Endometrial microvascular endothelial cells (primary cell): ENCODE measurements at regions not wholly inside any gene's neighbourhood (a gene's known extent, or its start where the extent isn't known, plus 50 kb on each side); places are given as distances from the start of the nearest gene placed in this dataset.

Source experiments
- in situ Hi-C: cut with HindIII; loops from 2 replicates; pipeline ENCODE4 v1.10.0; 2017; ENCODE audit warnings: low sequenced_read_pairs, low pct_unique_long_range_greater_than_20kb; ENCODE audit errors: inconsistent ontology term

DNA sequence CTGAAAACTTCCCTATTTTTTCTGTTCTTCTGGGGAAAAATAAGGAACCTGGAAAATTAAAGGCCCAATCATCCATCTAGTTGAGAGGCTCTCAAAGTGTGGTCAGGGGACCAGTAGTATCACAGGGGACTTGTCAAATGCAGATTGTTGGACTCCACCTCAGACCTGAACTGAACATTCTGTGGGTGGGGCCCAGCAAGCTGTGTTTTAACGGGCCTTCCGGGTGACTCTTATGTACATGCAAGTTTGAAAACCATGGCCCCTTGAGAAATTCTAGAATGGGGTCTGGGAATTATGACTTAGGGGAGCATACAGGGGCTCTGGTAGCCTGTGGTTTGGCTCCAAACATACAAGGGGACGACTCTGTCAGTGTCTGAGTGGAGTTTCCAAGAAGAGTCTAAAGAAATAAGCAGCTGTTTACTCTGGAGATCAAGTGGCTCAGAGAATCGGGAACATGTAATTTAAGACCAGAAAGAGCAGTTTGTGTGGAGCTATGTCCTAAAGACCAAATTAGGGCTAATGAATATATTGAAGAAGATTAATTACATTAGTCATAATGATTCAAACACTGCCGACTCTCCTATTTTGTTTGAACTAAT lies 177.4 kb downstream of the SLC28A3 start:
- in situ Hi-C loops = loop anchor here (25.0 kb wide), 1 partner anchor 176 kb away; the partner anchor contains the start of genes HNRNPK and RMI1

DNA sequence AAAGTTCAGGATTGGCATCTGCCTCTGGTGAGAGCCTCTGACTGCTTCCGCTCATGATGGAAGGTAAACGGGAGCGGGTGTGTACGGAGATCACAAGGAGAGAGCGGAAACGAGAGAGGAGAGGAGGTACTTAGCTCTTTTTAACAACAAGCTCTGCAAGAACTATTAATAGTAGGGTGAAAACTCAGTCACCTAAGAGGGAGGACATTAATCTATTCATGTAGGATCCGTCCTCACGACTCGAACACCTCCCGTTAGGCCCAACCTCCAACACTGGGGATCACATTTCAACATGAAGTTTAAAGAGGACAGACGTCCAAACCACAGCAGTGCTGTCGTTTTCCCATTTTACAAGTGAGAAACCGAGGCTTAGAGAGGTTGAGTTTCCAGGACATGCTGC lies 173.7 kb downstream of the SLC28A3 start:
- in situ Hi-C loops = loop anchor here (25.0 kb wide), 1 partner anchor 180 kb away; the partner anchor contains the start of genes HNRNPK and RMI1

DNA sequence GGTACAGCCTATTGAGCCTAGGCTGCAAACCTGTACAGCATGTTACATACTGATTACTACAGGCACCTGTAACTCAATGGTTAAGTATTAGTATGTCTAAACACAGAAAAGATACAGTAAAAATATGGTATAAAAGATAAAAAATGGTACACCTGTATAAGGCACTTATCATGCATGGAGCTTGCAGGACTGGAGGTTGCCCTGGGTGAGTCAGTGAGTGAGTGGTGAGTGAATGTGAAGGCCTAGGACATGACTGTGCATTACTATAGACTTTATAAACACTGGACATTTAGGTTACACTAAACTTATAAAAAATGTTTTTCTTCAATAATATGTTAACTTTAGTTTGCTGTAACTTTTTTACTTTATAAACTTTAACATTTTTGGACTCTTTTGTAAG lies 171.3 kb downstream of the SLC28A3 start:
- in situ Hi-C loops = loop anchor here (25.0 kb wide), 1 partner anchor 182 kb away; the partner anchor contains the start of genes HNRNPK and RMI1

DNA sequence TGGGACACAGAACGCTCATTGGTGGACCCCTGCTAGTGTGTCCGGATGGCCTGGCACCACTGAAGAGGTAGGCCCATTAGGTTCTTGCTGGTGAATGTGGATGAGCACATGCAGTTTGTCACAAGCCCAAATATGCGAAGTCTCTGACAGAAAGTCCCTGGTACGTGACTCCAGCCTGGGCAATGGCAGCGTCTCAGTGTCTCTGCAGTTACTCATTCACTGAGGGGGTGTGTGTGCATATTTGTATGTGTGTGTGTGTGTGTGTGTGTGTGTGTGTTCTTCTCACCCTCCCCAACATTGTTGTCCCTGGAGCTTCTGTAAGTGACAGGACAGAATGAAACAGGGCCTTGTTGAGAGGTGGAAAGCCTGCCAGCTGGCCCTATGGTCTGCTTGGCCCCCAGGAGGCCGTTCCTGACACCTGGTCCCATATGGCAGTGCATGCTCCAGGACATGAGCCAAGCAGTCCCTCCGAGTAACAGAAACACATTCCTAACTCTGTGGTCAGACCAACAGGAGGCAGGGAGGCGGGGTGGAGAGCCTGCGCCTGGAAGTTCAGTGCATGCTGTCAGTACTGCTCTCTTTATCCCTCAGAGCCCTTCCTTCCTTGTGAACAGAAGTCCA lies 169.9 kb downstream of the SLC28A3 start:
- in situ Hi-C loops = loop anchor here (25.0 kb wide), 1 partner anchor 183 kb away; the partner anchor contains the start of genes HNRNPK and RMI1

DNA sequence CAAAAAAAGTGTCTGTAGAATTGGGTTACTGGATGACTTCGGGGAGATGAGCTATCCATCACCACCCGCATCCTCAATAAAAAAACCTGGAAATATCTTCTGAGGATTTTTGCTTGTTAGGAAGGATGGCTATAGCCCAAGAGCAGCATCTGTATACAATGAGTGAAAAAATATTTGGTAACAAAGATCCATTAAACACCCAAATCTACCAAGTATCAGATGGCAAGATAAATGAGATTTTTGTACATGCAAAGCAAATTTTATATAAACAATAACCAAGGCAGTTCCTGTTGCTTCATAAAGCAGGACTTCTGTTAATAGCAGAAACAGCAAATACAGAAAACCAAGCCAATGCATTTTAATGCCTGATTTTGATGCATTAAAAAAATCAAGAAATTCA lies 166.6 kb downstream of the SLC28A3 start:
- in situ Hi-C loops = loop anchor here (25.0 kb wide), 1 partner anchor 187 kb away; the partner anchor contains the start of genes HNRNPK and RMI1

DNA sequence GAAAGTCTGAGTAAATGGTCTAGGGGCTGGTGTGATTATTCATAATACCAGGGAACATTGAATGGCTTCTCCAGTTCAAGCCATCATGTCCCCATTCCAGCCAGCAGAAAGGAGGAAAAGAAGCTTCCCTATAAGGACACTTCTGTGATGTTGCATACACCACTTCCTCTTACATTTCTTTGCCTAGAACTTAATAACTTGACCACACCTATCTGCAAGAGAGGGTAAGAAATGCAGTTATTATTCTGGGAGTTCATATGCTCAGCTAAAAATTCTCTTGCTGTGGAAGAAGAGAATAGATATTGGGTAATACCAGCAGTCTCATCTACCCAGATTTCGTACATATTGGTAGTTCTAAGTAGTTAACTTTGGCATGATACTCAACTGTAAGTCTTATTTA lies 166.1 kb downstream of the SLC28A3 start:
- in situ Hi-C loops = loop anchor here (25.0 kb wide), 1 partner anchor 187 kb away; the partner anchor contains the start of genes HNRNPK and RMI1

DNA sequence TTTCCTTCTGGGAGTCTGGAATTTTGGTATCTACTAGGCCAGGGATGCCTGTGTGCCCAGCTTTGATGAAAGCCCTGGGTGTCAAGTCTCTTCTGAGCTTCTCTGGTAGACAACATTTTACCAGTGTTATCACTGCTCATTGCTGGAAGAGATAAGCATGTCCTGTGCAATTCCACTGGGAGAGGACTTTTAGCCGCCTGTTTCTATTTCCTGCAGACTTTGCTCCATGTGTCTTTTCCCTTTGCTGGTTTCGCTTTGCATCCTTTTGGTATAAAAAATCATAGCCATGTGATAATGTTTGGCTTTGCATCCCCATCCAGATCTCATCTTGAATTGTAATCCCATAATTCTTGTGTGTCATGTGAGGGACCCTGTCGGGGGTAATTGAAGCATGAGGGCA lies 163.2 kb downstream of the SLC28A3 start:
- in situ Hi-C loops = no loop called here

DNA sequence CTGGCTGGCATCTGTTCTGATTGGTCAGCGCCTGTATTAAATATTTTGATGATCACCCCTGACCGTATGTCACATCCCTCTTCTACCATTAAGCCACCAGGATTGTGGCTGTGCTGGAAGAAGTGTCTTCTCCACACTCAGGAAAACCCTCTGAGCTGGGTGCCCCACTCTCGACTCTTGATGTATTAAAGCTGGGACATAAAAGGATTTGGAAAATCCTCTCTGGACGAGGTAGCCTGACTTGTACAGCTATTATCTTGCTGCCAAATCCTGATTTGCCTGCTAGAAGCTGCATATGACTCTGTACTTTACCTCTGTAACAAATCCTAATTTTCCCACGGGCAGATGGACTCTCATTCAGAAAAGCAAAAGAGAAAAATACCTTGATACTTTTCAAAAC lies 161.0 kb downstream of the SLC28A3 start:
- in situ Hi-C loops = no loop called here

DNA sequence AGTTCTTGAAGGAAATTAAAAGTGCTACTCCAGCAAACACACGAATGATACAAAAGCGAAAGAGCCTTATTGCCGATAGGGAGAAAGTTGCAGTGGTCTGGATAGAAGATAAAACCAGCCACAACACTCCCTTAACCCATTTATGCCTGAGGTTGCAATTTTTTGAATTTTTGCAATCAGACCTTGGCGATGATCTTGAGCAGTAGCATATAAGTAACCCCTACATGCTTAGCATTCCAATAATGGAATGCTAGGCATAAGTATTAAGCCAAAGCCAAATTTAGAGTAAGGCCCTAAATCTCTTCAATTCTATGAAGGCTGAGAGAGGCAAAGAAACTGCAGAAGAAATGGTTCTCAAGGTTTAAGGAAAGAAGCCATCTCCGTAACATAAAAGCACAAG lies 153.5 kb downstream of the SLC28A3 start:
- in situ Hi-C loops = no loop called here

DNA sequence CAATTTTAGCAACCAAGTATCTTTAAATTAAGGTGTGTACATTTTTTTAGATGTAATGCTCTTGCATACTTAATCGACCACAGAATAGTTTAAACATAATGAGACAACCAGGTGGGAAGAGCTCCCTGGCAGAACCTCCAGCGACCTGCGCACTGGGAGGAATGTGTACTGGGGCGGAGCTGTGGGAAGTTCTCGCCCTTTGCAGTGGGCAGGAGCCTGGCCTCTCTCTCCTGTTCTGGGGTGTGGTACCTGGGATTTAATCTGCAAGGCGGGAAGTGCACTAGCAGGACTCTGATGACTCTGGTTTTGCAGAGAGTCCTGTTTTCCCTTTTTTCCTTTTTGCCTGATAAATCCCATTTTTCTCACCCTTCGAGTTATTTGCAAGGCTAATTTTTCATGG lies 150.7 kb downstream of the SLC28A3 start:
- in situ Hi-C loops = no loop called here

DNA sequence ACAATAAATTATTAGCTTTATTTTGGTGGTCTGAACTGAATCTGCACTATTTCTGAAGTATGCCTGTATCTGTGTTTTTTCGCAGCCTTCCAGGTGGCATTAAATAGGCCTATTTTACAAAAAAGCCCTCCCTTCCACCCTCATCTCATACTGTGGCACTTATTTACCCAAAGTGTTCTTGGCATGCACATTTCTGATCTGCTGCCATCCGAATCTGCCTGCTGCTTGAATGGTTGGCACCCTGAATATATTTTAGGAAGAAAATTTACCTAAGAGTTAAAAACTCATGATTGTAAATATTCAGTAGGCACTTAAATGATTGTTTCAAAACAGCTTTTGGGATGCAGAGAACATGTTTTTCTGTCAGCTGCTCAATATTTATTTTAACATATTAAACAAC lies 150.1 kb downstream of the SLC28A3 start:
- in situ Hi-C loops = no loop called here

DNA sequence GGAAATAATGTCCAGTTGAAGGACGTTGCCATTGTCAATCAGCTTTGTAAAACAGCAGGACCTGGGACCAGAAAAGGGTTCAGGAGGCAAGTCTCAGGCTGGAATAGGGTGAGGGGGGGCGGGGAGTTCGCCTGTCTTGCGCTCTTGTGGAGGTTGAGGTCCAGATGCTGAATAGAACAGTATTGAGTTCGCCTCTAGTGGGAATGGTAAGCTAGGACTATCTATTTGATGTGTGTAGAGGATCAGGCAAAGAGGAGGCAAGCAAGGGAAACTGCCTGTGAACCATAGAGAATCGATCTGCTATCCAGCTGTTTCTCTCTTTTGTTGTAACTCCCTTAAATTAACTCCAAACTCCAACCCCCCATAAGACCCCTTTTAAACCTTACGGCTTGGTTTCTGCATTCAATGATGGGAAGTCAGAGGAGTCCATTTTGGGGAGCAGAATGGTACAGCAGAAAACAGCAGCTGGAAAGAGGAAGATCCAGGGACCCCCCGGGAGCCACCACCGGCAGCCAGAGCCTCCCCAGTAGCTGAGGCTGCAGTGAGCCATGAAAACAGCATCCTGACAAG lies 133.7 kb downstream of the SLC28A3 start:
- in situ Hi-C loops = no loop called here

DNA sequence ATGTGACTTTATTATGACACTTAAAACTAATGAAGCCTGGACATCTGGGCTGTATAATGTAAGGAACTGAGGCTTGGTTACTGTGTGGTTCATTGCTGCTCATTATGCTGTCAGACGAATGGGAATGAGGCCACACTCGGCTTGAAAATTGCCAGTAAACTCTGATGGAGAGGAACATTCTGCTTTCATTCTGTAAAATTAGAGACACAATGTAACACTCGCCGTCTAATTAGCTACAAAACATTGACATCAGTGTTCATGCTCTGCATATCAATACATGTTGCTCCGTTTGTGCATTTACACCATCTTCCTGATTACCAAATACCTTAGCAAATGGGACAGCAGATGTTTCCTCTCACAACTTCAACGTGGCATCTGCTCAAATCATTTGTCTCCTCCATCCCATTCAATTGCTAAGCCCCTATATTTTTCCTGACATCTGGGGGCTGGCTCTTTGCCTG lies 133.0 kb downstream of the SLC28A3 start:
- in situ Hi-C loops = no loop called here

DNA sequence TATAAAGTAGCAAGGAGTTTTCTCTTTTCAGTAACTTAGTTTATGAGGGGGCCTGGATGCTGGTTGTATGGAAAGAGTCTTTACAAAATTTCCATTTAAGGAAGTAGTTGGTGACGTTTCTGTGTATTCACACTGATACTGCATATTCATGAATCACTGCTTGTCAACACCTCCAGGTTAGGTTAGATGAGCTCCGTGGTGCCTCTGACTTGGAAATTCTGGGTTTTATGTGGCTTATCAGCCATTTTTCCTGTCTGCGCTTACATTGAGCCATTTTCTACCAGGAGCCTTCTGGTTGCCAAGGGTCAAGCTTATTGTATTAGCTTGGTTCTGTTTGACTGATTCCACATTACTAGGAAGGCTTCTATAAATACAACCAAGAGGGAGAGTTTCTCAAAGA lies 128.3 kb downstream of the SLC28A3 start:
- in situ Hi-C loops = no loop called here

DNA sequence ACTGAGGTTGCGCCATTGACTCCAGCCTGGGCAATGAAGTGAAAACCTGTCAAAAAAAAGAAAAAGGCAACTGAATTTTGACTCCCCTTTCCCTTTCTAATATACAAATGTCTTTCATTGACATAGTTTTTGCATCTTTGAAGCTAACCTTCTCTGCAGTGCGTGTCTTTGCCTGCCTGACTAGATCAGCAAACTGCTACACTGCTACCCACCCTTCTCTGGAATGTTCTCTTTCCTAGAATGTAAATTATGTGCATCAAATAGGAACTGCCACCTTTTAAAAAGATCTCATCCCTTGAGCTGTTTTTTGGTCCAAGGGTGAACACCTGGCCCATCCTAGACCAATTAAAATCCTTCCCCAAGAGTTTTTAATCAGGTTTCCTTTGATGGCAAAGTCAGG lies 127.6 kb downstream of the SLC28A3 start:
- in situ Hi-C loops = no loop called here

DNA sequence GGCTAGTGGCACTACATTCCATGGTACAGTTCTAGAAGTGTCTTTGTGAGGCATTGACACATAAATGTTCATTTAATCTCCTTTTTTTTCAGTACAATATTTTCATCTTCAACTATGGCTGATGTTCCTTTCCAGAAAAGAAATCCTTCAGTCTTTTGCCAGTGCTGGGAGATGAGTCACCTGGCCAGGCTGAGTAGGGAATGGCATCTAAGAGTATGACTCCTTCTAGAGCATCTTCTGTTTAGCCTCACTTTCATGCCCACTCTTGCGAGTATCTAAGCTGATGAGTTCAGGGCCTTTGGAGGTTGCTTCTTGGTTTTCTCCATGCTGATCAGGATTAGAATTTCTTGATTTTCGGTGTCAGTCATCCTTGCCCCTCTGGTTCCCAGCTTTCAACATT lies 124.4 kb downstream of the SLC28A3 start:
- in situ Hi-C loops = no loop called here

DNA sequence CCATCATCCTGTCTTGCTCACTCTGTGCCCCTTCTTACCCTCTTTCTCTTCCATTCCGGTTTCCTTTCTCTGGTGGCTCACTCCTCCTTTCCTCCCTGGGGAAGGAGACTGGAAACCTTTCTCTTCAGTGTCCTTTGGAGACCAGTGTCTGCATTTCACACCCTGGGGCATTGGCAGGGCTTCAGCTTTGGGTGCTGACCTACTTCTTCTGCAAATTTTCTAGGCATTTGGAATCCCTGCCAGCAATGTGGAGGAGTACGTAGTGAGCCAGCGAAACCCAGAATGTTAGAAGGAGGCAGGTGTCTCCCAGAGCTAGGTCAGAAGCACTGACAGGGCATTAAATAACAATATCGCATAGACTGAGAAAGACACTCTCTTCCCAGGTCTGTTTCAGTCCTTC lies 122.2 kb downstream of the SLC28A3 start:
- in situ Hi-C loops = no loop called here

DNA sequence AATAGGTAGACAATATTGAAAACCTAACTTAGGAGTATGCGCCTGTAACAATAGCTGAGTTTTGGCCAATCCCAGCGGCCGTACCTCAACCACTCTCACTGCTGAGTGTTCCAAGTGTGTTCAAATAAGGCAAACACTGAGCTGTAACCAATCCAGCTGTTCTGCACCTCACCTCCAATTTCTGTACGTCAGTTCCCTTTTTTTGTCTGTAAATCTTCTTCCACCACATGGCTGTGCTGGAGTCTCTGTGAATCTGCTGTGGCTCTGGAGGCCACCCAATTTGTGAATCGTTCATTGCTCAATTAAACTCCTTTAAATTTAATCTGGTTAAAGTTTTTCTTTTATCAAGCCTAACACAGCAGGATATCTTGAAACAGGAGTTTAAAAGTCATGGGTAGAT lies 116.3 kb downstream of the SLC28A3 start:
- in situ Hi-C loops = no loop called here
